HCT116 (cell line): ENCODE measurements at regions not wholly inside any gene's neighbourhood (a gene's known extent, or its start where the extent isn't known, plus 50 kb on each side); places are given as distances from the start of the nearest gene placed in this dataset.

ENCODE experiments used
- ATAC-seq: fragments of 200-7000 bp; cut with Tn5 transposase; 2 replicates; pipeline ENCODE4 v1.9.1; 2020; ENCODE audit warnings: mild to moderate bottlenecking, moderate library complexity
- BruUV-seq: library from RNA; stranded (reverse); fragments of 400-500 nt; replicated peaks from 2 replicates; lab custom pipeline; 2021; lab: Mats Ljungman, UMichigan
- CTCF ChIA-PET: fragments of 300-600 bp; sonication (Branson Sonifier 250); formaldehyde crosslinking; loops from one replicate; lab custom pipeline; 2021; ENCODE audit warnings: antibody characterized with exemption; lab: Charles Lee
- POLR2A ChIA-PET: fragments of 300-600, 350-600 bp; sonication (Branson Sonifier 250); formaldehyde crosslinking; loops from one replicate; lab custom pipeline; 2021; ENCODE audit warnings: antibody characterized with exemption; lab: Charles Lee
- RAD21 ChIA-PET, 2 experiments: fragments of 300-600 bp; sonication (Branson Sonifier 250); formaldehyde crosslinking; loops; one replicate each; lab custom pipeline; 2023; ENCODE audit warnings: low total read pairs in 2 of 2; ENCODE audit not compliant: uncharacterized antibody in 2 of 2, unreplicated experiment in 2 of 2, low non-redundant PET in 1 of 2; lab: Charles Lee
- DNase-seq: peaks from one replicate; pipeline ENCODE4 v3.0.0-alpha.2; 2010; ENCODE audit warnings: low read depth, low spot score
- H2AFZ ChIP-seq: fragments of 200-600 bp; shearing (Covaris generic), sonication (generic); 2 replicates; pipeline ENCODE4 v1.6.1; 2017; ENCODE audit warnings: low read depth, mixed run types, mixed read lengths, antibody characterized with exemption, low read length; ENCODE audit not compliant: poor library complexity, severe bottlenecking
- H3K27ac ChIP-seq: 2 replicates; pipeline ENCODE4 v1.5.1; 2012; ENCODE audit warnings: low read depth, low read length
- H3K27me3 ChIP-seq: fragments of 200-600 bp; sonication (generic); 2 replicates; pipeline ENCODE4 v1.6.1; 2016; ENCODE audit warnings: mixed run types, low read length, mixed read lengths; ENCODE audit not compliant: insufficient read depth
- H3K36me3 ChIP-seq, 2 experiments: fragments of 200-500 bp in 1 of 2; fragments of 200-600 bp in 1 of 2; sonication (Bioruptor generic) in 1 of 2; sonication (generic) in 1 of 2; 2 replicates each; pipeline versions ENCODE4 v1.5.1 to v1.6.1; 2014 to 2016; ENCODE audit warnings: low read length in 2 of 2, inconsistent platforms in 1 of 2, mixed read lengths in 1 of 2, mixed run types in 1 of 2; ENCODE audit not compliant: insufficient read depth in 2 of 2, control insufficient read depth in 1 of 2
- H3K4me1 ChIP-seq, 2 experiments: fragments of 200-600 bp in 1 of 2; sonication (generic) in 1 of 2; 2 replicates each; pipeline versions ENCODE4 v1.5.1 to v1.6.1; 2012 to 2017; ENCODE audit warnings: low read length in 2 of 2, inconsistent platforms in 1 of 2, mild to moderate bottlenecking in 1 of 2, mixed read lengths in 1 of 2, mixed run types in 1 of 2, moderate library complexity in 1 of 2; ENCODE audit not compliant: insufficient read depth in 2 of 2, control insufficient read depth in 1 of 2
- H3K4me2 ChIP-seq: fragments of 200-600 bp; sonication (generic); 2 replicates; pipeline ENCODE4 v1.6.1; 2017; ENCODE audit warnings: mixed run types, low read length, mixed read lengths
- H3K4me3 ChIP-seq, 2 experiments: fragments of 200-600 bp in 1 of 2; sonication (generic) in 1 of 2; replicated peaks in 1 of 2; 2 replicates each; pipeline ENCODE4 v1.5.1; 2011 to 2016; ENCODE audit warnings: low read length in 2 of 2, control low read depth in 1 of 2, low read depth in 1 of 2, mild to moderate bottlenecking in 1 of 2, mixed read lengths in 1 of 2, mixed run types in 1 of 2
- H3K79me2 ChIP-seq: fragments of 200-600 bp; sonication (generic); 2 replicates; pipeline ENCODE4 v1.6.1; 2017; ENCODE audit warnings: mild to moderate bottlenecking, mixed run types, low read length, moderate library complexity, mixed read lengths; ENCODE audit not compliant: insufficient read depth
- H3K9ac ChIP-seq: fragments of 200-600 bp; sonication (generic); 2 replicates; pipeline ENCODE4 v1.6.1; 2016; ENCODE audit warnings: low read length, mixed read lengths
- H3K9me2 ChIP-seq: fragments of 200-600 bp; sonication (generic), shearing (Covaris generic); 2 replicates; pipeline ENCODE4 v1.6.1; 2017; ENCODE audit warnings: mixed run types, mild to moderate bottlenecking, moderate library complexity; ENCODE audit not compliant: insufficient read depth
- H3K9me3 ChIP-seq, 2 experiments: fragments of 200-500 bp in 1 of 2; fragments of 200-600 bp in 1 of 2; sonication (Bioruptor generic) in 1 of 2; sonication (generic) in 1 of 2; 2 replicates each; pipeline ENCODE4 v1.6.1; 2014 to 2017; ENCODE audit warnings: low read length in 2 of 2, mixed read lengths in 2 of 2, inconsistent platforms in 1 of 2, low read depth in 1 of 2, mild to moderate bottlenecking in 1 of 2, mixed run types in 1 of 2, moderate library complexity in 1 of 2; ENCODE audit not compliant: control insufficient read depth in 1 of 2, insufficient read depth in 1 of 2
- H4K20me1 ChIP-seq: fragments of 200-600 bp; sonication (generic), shearing (Covaris generic); 2 replicates; pipeline ENCODE4 v1.6.1; 2017; ENCODE audit warnings: mixed run types, mild to moderate bottlenecking, moderate library complexity; ENCODE audit not compliant: insufficient read depth
- EGR1 ChIP-seq: IDR thresholded peaks from 2 replicates; pipeline ENCODE4 v1.6.1; 2012; ENCODE audit warnings: low read depth
- FOSL1 ChIP-seq: IDR thresholded peaks from 2 replicates; pipeline ENCODE4 v1.6.1; 2012; ENCODE audit warnings: low read depth
- MAX ChIP-seq: IDR thresholded peaks from 2 replicates; pipeline ENCODE4 v1.6.1; 2012
- POLR2A ChIP-seq: IDR thresholded peaks from 2 replicates; pipeline ENCODE4 v1.7.0; 2011; ENCODE audit warnings: borderline replicate concordance; ENCODE audit not compliant: insufficient read depth, insufficient read length; ENCODE audit errors: extremely low read depth
- POLR2AphosphoS5 ChIP-seq: IDR thresholded peaks from 2 replicates; pipeline ENCODE4 v1.6.1; 2011; ENCODE audit warnings: mild to moderate bottlenecking, low read depth, low read length, moderate library complexity
- SIN3A ChIP-seq: IDR thresholded peaks from 2 replicates; pipeline ENCODE4 v1.6.1; 2012; ENCODE audit warnings: low read depth
- SRF ChIP-seq: IDR thresholded peaks from 2 replicates; pipeline ENCODE4 v1.6.1; 2012; ENCODE audit warnings: low read depth
- TCF7L2 ChIP-seq: IDR thresholded peaks from 2 replicates; pipeline ENCODE4 v1.7.0; 2011; ENCODE audit warnings: borderline replicate concordance, inconsistent platforms; ENCODE audit not compliant: insufficient read depth, insufficient read length; ENCODE audit errors: extremely low read depth
- YY1 ChIP-seq: IDR thresholded peaks from 2 replicates; pipeline ENCODE4 v1.6.1; 2011; ENCODE audit warnings: low read length, low read depth, moderate library complexity, mild to moderate bottlenecking; ENCODE audit not compliant: insufficient replicate concordance; ENCODE audit errors: extremely low read depth
- ZNF274 ChIP-seq: fragments of 200-500 bp; sonication (Bioruptor generic); IDR thresholded peaks from 2 replicates; pipeline ENCODE4 v1.6.1; 2014; ENCODE audit warnings: mild to moderate bottlenecking, low read depth, low read length, inconsistent platforms
- intact Hi-C: fragments of 100-400 bp; cut with micrococcal nuclease; formaldehyde crosslinking; loops from 2 replicates; pipeline ENCODE4 v1.10.0; 2022
- TF ChIP-seq, protein P1 (sequence below): IDR thresholded peaks from 2 replicates; pipeline ENCODE4 v1.6.1; 2012
- TF ChIP-seq, protein P2 (sequence below): IDR thresholded peaks from 2 replicates; pipeline ENCODE4 v1.6.1; 2012; ENCODE audit warnings: low read depth
- TF ChIP-seq, protein P3 (sequence below): IDR thresholded peaks from 2 replicates; pipeline ENCODE4 v1.6.1; 2011; ENCODE audit warnings: mild to moderate bottlenecking, low read length, moderate library complexity; ENCODE audit not compliant: insufficient replicate concordance; ENCODE audit errors: extremely low read depth

GRCh38 chr3:194745422-194746184 lies 59.9 kb downstream of the FAM43A start:
- no peak overlapping the region for H3K4me2 ChIP-seq
- intact Hi-C loops, result no loop called here
- TF ChIP-seq EGR1 (no peak), SRF (no peak)
- no peaks in the 10 kb centered on the region for H3K36me3 ChIP-seq
- CTCF ChIA-PET, result no interaction called here
- no peaks in the 10 kb centered on the region for H3K27me3 ChIP-seq
- BruUV-seq, result no TSS peak
- no peaks in the 10 kb centered on the region for H3K79me2 ChIP-seq
- no peak for DNase-seq
- ATAC-seq, result no peak
- POLR2A ChIA-PET, result no interaction called here
- H3K4me3 ChIP-seq, result no peak overlapping the region
- H3K4me1 ChIP-seq, result peaks cover 9 to 18% of the 10 kb centered on the region in 2 experiments
- H3K9ac ChIP-seq, result no peak overlapping the region
- H2AFZ ChIP-seq, result no peak overlapping the region
- H4K20me1 ChIP-seq, result no peaks in the 10 kb centered on the region
- H3K27ac ChIP-seq, result no peak overlapping the region
- H3K9me3 ChIP-seq, result no peaks in the 10 kb centered on the region
- RAD21 ChIA-PET, result no interaction called here
- H3K9me2 ChIP-seq, result no peaks in the 10 kb centered on the region

GRCh38 chr3:194748225-194748624 lies 62.5 kb downstream of the FAM43A start:
- Histone ChIP-seq H3K9me3 (no peaks in the 10 kb centered on the region), H3K27ac (no peak overlapping the region), H3K9me2 (no peaks in the 10 kb centered on the region), H3K36me3 (no peaks in the 10 kb centered on the region), H3K27me3 (no peaks in the 10 kb centered on the region), H3K9ac (no peak overlapping the region), H2AFZ (no peak overlapping the region), H3K4me1 (no peaks in the 10 kb centered on the region), H3K4me2 (no peak overlapping the region), H3K4me3 (no peak overlapping the region), H4K20me1 (no peaks in the 10 kb centered on the region), H3K79me2 (no peaks in the 10 kb centered on the region)
- CTCF ChIA-PET, result no interaction called here
- intact Hi-C loops, result no loop called here
- ATAC-seq (no peak), DNase-seq (no peak)
- BruUV-seq, result no TSS peak
- TF ChIP-seq TCF7L2 (no peak), SIN3A (no peak), POLR2AphosphoS5 (no peak), POLR2A (no peak), EGR1 (no peak), ZNF274 (no peak), YY1 (no peak), MAX (no peak), FOSL1 (no peak)
- TF ChIP-seq, protein P1, sequence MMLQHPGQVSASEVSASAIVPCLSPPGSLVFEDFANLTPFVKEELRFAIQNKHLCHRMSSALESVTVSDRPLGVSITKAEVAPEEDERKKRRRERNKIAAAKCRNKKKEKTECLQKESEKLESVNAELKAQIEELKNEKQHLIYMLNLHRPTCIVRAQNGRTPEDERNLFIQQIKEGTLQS, result no peak
- TF ChIP-seq, protein P2, sequence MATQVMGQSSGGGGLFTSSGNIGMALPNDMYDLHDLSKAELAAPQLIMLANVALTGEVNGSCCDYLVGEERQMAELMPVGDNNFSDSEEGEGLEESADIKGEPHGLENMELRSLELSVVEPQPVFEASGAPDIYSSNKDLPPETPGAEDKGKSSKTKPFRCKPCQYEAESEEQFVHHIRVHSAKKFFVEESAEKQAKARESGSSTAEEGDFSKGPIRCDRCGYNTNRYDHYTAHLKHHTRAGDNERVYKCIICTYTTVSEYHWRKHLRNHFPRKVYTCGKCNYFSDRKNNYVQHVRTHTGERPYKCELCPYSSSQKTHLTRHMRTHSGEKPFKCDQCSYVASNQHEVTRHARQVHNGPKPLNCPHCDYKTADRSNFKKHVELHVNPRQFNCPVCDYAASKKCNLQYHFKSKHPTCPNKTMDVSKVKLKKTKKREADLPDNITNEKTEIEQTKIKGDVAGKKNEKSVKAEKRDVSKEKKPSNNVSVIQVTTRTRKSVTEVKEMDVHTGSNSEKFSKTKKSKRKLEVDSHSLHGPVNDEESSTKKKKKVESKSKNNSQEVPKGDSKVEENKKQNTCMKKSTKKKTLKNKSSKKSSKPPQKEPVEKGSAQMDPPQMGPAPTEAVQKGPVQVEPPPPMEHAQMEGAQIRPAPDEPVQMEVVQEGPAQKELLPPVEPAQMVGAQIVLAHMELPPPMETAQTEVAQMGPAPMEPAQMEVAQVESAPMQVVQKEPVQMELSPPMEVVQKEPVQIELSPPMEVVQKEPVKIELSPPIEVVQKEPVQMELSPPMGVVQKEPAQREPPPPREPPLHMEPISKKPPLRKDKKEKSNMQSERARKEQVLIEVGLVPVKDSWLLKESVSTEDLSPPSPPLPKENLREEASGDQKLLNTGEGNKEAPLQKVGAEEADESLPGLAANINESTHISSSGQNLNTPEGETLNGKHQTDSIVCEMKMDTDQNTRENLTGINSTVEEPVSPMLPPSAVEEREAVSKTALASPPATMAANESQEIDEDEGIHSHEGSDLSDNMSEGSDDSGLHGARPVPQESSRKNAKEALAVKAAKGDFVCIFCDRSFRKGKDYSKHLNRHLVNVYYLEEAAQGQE, result no peak
- TF ChIP-seq, protein P3, sequence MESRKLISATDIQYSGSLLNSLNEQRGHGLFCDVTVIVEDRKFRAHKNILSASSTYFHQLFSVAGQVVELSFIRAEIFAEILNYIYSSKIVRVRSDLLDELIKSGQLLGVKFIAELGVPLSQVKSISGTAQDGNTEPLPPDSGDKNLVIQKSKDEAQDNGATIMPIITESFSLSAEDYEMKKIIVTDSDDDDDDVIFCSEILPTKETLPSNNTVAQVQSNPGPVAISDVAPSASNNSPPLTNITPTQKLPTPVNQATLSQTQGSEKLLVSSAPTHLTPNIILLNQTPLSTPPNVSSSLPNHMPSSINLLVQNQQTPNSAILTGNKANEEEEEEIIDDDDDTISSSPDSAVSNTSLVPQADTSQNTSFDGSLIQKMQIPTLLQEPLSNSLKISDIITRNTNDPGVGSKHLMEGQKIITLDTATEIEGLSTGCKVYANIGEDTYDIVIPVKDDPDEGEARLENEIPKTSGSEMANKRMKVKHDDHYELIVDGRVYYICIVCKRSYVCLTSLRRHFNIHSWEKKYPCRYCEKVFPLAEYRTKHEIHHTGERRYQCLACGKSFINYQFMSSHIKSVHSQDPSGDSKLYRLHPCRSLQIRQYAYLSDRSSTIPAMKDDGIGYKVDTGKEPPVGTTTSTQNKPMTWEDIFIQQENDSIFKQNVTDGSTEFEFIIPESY, result no peak
- POLR2A ChIA-PET, result no interaction called here
- RAD21 ChIA-PET, result no interaction called here
